Globus pallidus (tissue), 1 donor: ENCODE measurements at regions not wholly inside any gene's neighbourhood (a gene's known extent, or its start where the extent isn't known, plus 50 kb on each side); places are given as distances from the start of the nearest gene placed in this dataset.

Experiments used
- DNase-seq: peaks from one replicate; pipeline ENCODE4 v3.0.0-alpha.2; 2015; ENCODE audit warnings: low spot score

GRCh38 chr14:42374332-42374731 lies 767.7 kb downstream of the LRFN5 start:
- DNase-seq = no peak

GRCh38 chr14:42370056-42370455 lies 763.4 kb downstream of the LRFN5 start:
- no peak for DNase-seq

- no peak for DNase-seq
These were observed 761.6 kb downstream of the LRFN5 start for GRCh38 chr14:42368234-42368633.

- no peak for DNase-seq
These were observed 746.6 kb downstream of the LRFN5 start for GRCh38 chr14:42353315-42353714.

GRCh38 chr14:42335918-42336317 lies 729.2 kb downstream of the LRFN5 start:
- no peak for DNase-seq

GRCh38 chr14:42334931-42335330 lies 728.3 kb downstream of the LRFN5 start:
- DNase-seq = no peak

GRCh38 chr14:42323426-42323825 lies 716.8 kb downstream of the LRFN5 start:
- DNase-seq = no peak

- DNase-seq = peak; percentile 3
These were observed 716.0 kb downstream of the LRFN5 start for GRCh38 chr14:42322531-42323284.

GRCh38 chr14:42319996-42320395 lies 713.3 kb downstream of the LRFN5 start:
- no peak for DNase-seq

GRCh38 chr14:42316693-42317092 lies 710.0 kb downstream of the LRFN5 start:
- DNase-seq = no peak

GRCh38 chr14:42311876-42312275 lies 705.2 kb downstream of the LRFN5 start:
- DNase-seq = no peak

- no peak for DNase-seq
These were observed 700.7 kb downstream of the LRFN5 start for GRCh38 chr14:42307239-42307825.

GRCh38 chr14:42299692-42300091 lies 693.0 kb downstream of the LRFN5 start:
- no peak for DNase-seq

- DNase-seq = no peak
These were observed 686.5 kb downstream of the LRFN5 start for GRCh38 chr14:42293180-42293579.

GRCh38 chr14:42277840-42278239 lies 671.2 kb downstream of the LRFN5 start:
- DNase-seq = no peak

- DNase-seq = no peak
These were observed 662.6 kb downstream of the LRFN5 start for GRCh38 chr14:42269234-42269633.

GRCh38 chr14:42248131-42248530 lies 641.5 kb downstream of the LRFN5 start:
- no peak for DNase-seq

GRCh38 chr14:42241101-42241500 lies 634.4 kb downstream of the LRFN5 start:
- no peak for DNase-seq

- no peak for DNase-seq
These were observed 623.3 kb downstream of the LRFN5 start for GRCh38 chr14:42229976-42230375.

GRCh38 chr14:42229294-42229693 lies 622.6 kb downstream of the LRFN5 start:
- no peak for DNase-seq

GRCh38 chr14:42228611-42229010 lies 621.9 kb downstream of the LRFN5 start:
- DNase-seq = no peak

- DNase-seq = peak; percentile 51
These were observed 617.6 kb downstream of the LRFN5 start for GRCh38 chr14:42224053-42224888.

- DNase-seq = peak; percentile 13
These were observed 616.3 kb downstream of the LRFN5 start for GRCh38 chr14:42222924-42223471.
